Osteocyte (in vitro differentiated cells): ENCODE measurements at regions not wholly inside any gene's neighbourhood (a gene's known extent, or its start where the extent isn't known, plus 50 kb on each side); places are given as distances from the start of the nearest gene placed in this dataset.

Experiments used
- DNase-seq: peaks from one replicate; pipeline ENCODE4 v3.0.0; 2021; ENCODE audit warnings: mixed read lengths; ENCODE audit not compliant: unreplicated experiment; ENCODE audit errors: extremely low spot score
- H3K27ac Mint-ChIP-seq: one replicate; pipeline ENCODE4 v1.8.0; 2021; ENCODE audit warnings: mild to moderate bottlenecking, mixed read lengths; ENCODE audit not compliant: unreplicated experiment
- H3K27me3 Mint-ChIP-seq: one replicate; pipeline ENCODE4 v1.8.0; 2021; ENCODE audit warnings: mixed read lengths; ENCODE audit not compliant: unreplicated experiment
- H3K36me3 Mint-ChIP-seq: one replicate; pipeline ENCODE4 v1.8.0; 2021; ENCODE audit warnings: mixed read lengths; ENCODE audit not compliant: unreplicated experiment
- H3K4me1 Mint-ChIP-seq: one replicate; pipeline ENCODE4 v1.8.0; 2021; ENCODE audit warnings: mixed read lengths; ENCODE audit not compliant: unreplicated experiment
- H3K4me3 Mint-ChIP-seq: one replicate; pipeline ENCODE4 v1.8.0; 2021; ENCODE audit warnings: mild to moderate bottlenecking, moderate library complexity, mixed read lengths; ENCODE audit not compliant: unreplicated experiment
- H3K9me3 Mint-ChIP-seq: one replicate; pipeline ENCODE4 v1.8.0; 2021; ENCODE audit warnings: mixed read lengths; ENCODE audit not compliant: unreplicated experiment
- TF ChIP-seq, protein P1 (sequence below): fragments of 200-600 bp; sonication (generic); IDR thresholded peaks from 2 replicates; pipeline ENCODE4 v1.5.0; 2021; ENCODE audit warnings: antibody characterized with exemption, mild to moderate bottlenecking, moderate library complexity

- no peak overlapping the region for H3K27ac Mint-ChIP-seq
- TF ChIP-seq, protein P1, sequence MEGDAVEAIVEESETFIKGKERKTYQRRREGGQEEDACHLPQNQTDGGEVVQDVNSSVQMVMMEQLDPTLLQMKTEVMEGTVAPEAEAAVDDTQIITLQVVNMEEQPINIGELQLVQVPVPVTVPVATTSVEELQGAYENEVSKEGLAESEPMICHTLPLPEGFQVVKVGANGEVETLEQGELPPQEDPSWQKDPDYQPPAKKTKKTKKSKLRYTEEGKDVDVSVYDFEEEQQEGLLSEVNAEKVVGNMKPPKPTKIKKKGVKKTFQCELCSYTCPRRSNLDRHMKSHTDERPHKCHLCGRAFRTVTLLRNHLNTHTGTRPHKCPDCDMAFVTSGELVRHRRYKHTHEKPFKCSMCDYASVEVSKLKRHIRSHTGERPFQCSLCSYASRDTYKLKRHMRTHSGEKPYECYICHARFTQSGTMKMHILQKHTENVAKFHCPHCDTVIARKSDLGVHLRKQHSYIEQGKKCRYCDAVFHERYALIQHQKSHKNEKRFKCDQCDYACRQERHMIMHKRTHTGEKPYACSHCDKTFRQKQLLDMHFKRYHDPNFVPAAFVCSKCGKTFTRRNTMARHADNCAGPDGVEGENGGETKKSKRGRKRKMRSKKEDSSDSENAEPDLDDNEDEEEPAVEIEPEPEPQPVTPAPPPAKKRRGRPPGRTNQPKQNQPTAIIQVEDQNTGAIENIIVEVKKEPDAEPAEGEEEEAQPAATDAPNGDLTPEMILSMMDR = no peak
- no peaks in the 10 kb centered on the region for H3K27me3 Mint-ChIP-seq
- H3K4me3 Mint-ChIP-seq = no peak overlapping the region
- no peaks in the 10 kb centered on the region for H3K36me3 Mint-ChIP-seq
- H3K4me1 Mint-ChIP-seq = peaks cover 5% of the 10 kb centered on the region
- DNase-seq = no peak
- H3K9me3 Mint-ChIP-seq = no peaks in the 10 kb centered on the region
Measured at GRCh38 chr4:108483650-108484049, 136.7 kb upstream of the RPL34 start.

- Mint-ChIP-seq H3K36me3 (no peaks in the 10 kb centered on the region), H3K4me3 (no peak overlapping the region), H3K27me3 (no peaks in the 10 kb centered on the region), H3K4me1 (peaks cover 5% of the 10 kb centered on the region), H3K27ac (no peak overlapping the region), H3K9me3 (no peaks in the 10 kb centered on the region)
- DNase-seq = no peak
- TF ChIP-seq, protein P1 = no peak
Measured at GRCh38 chr4:108483079-108483478, 137.3 kb upstream of the RPL34 start.

- DNase-seq = no peak
- Mint-ChIP-seq H3K4me1 (peaks cover 5% of the 10 kb centered on the region), H3K9me3 (no peaks in the 10 kb centered on the region), H3K27me3 (no peaks in the 10 kb centered on the region), H3K27ac (no peak overlapping the region), H3K36me3 (no peaks in the 10 kb centered on the region), H3K4me3 (no peak overlapping the region)
- TF ChIP-seq, protein P1 = no peak
Measured at GRCh38 chr4:108480881-108481280, 139.5 kb upstream of the RPL34 start.

- Mint-ChIP-seq H3K9me3 (peaks cover 3% of the 10 kb centered on the region), H3K4me3 (no peak overlapping the region), H3K27ac (no peak overlapping the region), H3K27me3 (peaks cover 5% of the 10 kb centered on the region), H3K36me3 (no peaks in the 10 kb centered on the region), H3K4me1 (no peaks in the 10 kb centered on the region)
- DNase-seq = no peak
- TF ChIP-seq, protein P1 = no peak
Measured at GRCh38 chr4:108477527-108478108, 142.8 kb upstream of the RPL34 start.

DNA sequence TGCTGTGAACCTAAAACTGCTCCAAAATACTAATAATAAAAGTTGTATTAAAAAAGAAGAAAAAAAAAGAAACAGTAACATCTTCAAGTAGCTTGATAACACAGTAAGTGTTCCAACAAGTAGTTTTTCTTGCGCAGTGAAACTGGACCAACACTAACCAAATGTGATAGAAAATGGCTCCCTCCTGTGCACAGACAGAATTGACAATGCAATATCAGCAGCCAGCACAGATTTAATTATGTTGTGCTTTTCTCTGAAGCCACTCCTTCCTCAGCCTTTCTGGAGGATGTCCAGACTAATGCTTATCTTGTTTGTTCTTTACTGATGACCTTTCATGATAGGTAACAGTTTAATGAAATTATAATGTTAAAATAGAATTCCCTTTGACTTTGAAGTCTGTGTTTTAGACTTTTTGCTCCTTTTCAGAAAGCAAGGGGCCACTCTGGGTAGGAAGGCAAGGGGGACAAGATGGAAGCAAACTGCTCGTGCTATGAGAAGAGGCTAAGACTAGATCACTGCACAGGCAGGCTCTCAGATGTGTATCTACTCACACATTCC lies 147.1 kb upstream of the RPL34 start:
- Mint-ChIP-seq H3K27me3 (peaks cover 5% of the 10 kb centered on the region), H3K36me3 (no peaks in the 10 kb centered on the region), H3K9me3 (peaks cover 3% of the 10 kb centered on the region), H3K4me3 (no peak overlapping the region), H3K27ac (no peak overlapping the region), H3K4me1 (no peaks in the 10 kb centered on the region)
- DNase-seq = no peak
- TF ChIP-seq, protein P1 = no peak
